Osteocyte (in vitro differentiated cells): ENCODE measurements at regions not wholly inside any gene's neighbourhood (a gene's known extent, or its start where the extent isn't known, plus 50 kb on each side); places are given as distances from the start of the nearest gene placed in this dataset.

Source experiments
- DNase-seq: peaks from one replicate; pipeline ENCODE4 v3.0.0; 2021; ENCODE audit warnings: mixed read lengths; ENCODE audit not compliant: unreplicated experiment; ENCODE audit errors: extremely low spot score
- H3K27ac Mint-ChIP-seq: one replicate; pipeline ENCODE4 v1.8.0; 2021; ENCODE audit warnings: mild to moderate bottlenecking, mixed read lengths; ENCODE audit not compliant: unreplicated experiment
- H3K27me3 Mint-ChIP-seq: one replicate; pipeline ENCODE4 v1.8.0; 2021; ENCODE audit warnings: mixed read lengths; ENCODE audit not compliant: unreplicated experiment
- H3K36me3 Mint-ChIP-seq: one replicate; pipeline ENCODE4 v1.8.0; 2021; ENCODE audit warnings: mixed read lengths; ENCODE audit not compliant: unreplicated experiment
- H3K4me1 Mint-ChIP-seq: one replicate; pipeline ENCODE4 v1.8.0; 2021; ENCODE audit warnings: mixed read lengths; ENCODE audit not compliant: unreplicated experiment
- H3K4me3 Mint-ChIP-seq: one replicate; pipeline ENCODE4 v1.8.0; 2021; ENCODE audit warnings: mild to moderate bottlenecking, moderate library complexity, mixed read lengths; ENCODE audit not compliant: unreplicated experiment
- H3K9me3 Mint-ChIP-seq: one replicate; pipeline ENCODE4 v1.8.0; 2021; ENCODE audit warnings: mixed read lengths; ENCODE audit not compliant: unreplicated experiment
- TF ChIP-seq, protein P1 (sequence below): fragments of 200-600 bp; sonication (generic); IDR thresholded peaks from 2 replicates; pipeline ENCODE4 v1.5.0; 2021; ENCODE audit warnings: antibody characterized with exemption, mild to moderate bottlenecking, moderate library complexity

GRCh38 chr16:26705346-26705745 is 361.4 kb upstream of the C16orf82 start:
- no peaks in the 10 kb centered on the region for H3K4me1 Mint-ChIP-seq
- H3K27ac Mint-ChIP-seq = no peak overlapping the region
- TF ChIP-seq, protein P1, sequence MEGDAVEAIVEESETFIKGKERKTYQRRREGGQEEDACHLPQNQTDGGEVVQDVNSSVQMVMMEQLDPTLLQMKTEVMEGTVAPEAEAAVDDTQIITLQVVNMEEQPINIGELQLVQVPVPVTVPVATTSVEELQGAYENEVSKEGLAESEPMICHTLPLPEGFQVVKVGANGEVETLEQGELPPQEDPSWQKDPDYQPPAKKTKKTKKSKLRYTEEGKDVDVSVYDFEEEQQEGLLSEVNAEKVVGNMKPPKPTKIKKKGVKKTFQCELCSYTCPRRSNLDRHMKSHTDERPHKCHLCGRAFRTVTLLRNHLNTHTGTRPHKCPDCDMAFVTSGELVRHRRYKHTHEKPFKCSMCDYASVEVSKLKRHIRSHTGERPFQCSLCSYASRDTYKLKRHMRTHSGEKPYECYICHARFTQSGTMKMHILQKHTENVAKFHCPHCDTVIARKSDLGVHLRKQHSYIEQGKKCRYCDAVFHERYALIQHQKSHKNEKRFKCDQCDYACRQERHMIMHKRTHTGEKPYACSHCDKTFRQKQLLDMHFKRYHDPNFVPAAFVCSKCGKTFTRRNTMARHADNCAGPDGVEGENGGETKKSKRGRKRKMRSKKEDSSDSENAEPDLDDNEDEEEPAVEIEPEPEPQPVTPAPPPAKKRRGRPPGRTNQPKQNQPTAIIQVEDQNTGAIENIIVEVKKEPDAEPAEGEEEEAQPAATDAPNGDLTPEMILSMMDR = no peak
- H3K4me3 Mint-ChIP-seq = no peak overlapping the region
- no peak for DNase-seq
- H3K36me3 Mint-ChIP-seq = no peaks in the 10 kb centered on the region
- no peaks in the 10 kb centered on the region for H3K27me3 Mint-ChIP-seq
- peaks cover 6% of the 10 kb centered on the region for H3K9me3 Mint-ChIP-seq

GRCh38 chr16:26708428-26708827 is 358.3 kb upstream of the C16orf82 start:
- TF ChIP-seq, protein P1 = no peak
- H3K4me3 Mint-ChIP-seq = no peak overlapping the region
- no peaks in the 10 kb centered on the region for H3K27me3 Mint-ChIP-seq

DNA sequence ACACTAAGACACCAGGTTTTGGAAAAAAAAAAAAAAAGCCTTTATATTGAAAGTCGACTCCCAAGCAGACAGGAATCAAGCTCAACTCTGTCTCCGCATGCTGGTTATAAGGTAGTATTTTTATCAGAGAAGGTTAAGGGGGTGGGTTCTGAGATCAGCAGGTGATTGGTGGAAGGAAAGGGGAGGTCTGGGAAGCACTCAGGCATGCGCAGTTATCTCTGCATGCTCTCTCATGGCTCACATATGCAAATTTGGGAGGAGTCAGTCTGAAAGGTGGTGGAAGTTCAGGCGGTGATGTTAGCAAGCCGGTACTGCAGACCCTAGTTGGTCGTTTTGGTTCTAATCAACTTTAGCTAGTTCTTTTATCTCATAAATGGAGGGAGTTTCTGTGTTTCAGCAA is 357.6 kb upstream of the C16orf82 start:
- Mint-ChIP-seq H3K27ac (no peak overlapping the region), H3K4me3 (no peak overlapping the region)

More at GRCh38 chr16:26708428-26708827, 358.3 kb upstream of the C16orf82 start:
- Mint-ChIP-seq H3K36me3 (no peaks in the 10 kb centered on the region), H3K4me1 (no peaks in the 10 kb centered on the region), H3K9me3 (peaks cover 6% of the 10 kb centered on the region), H3K27ac (no peak overlapping the region)
- no peak for DNase-seq

GRCh38 chr16:26709754-26710153 is 357.0 kb upstream of the C16orf82 start:
- H3K36me3 Mint-ChIP-seq = no peaks in the 10 kb centered on the region
- H3K4me3 Mint-ChIP-seq = no peak overlapping the region
- H3K27me3 Mint-ChIP-seq = no peaks in the 10 kb centered on the region
- peaks cover 6% of the 10 kb centered on the region for H3K9me3 Mint-ChIP-seq
- DNase-seq = no peak
- no peak overlapping the region for H3K27ac Mint-ChIP-seq
- TF ChIP-seq, protein P1 = no peak
- no peaks in the 10 kb centered on the region for H3K4me1 Mint-ChIP-seq

More for the DNA sequence above, 357.6 kb upstream of the C16orf82 start:
- Mint-ChIP-seq H3K9me3 (peaks cover 6% of the 10 kb centered on the region), H3K36me3 (no peaks in the 10 kb centered on the region), H3K4me1 (no peaks in the 10 kb centered on the region), H3K27me3 (no peaks in the 10 kb centered on the region)
- TF ChIP-seq, protein P1 = no peak
- no peak for DNase-seq

DNA sequence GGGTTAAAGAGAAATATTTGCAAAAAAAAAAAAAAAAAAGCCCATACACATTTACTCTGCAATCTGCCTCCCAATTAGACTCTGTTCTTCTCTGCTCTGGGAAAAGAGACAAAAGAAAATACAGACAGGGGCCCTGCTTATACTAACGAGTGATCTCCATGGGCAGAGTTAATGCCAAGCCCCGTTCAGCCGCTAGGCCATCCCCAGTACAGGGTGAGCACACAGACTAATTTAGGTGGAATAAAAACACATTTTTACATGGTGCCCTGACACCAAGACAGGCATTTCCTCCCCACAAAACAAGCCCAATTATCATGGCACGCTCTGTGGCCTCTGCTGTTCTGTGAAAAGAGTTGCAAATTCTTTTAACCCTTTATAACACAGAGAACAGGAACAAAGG is 356.3 kb upstream of the C16orf82 start:
- Mint-ChIP-seq H3K27me3 (no peaks in the 10 kb centered on the region), H3K27ac (no peak overlapping the region), H3K9me3 (peaks cover 6% of the 10 kb centered on the region), H3K4me1 (no peaks in the 10 kb centered on the region), H3K36me3 (no peaks in the 10 kb centered on the region), H3K4me3 (no peak overlapping the region)
- no peak for DNase-seq
- TF ChIP-seq, protein P1 = no peak
